PC-9 (cell line): ENCODE measurements at regions not wholly inside any gene's neighbourhood (a gene's known extent, or its start where the extent isn't known, plus 50 kb on each side); places are given as distances from the start of the nearest gene placed in this dataset.

Experiments used
- EZH2 ChIP-seq: fragments of 200-600 bp; sonication (generic); IDR thresholded peaks from 2 replicates; pipeline ENCODE4 v1.8.0; 2017; ENCODE audit warnings: antibody characterized with exemption, low read depth
- TF ChIP-seq, protein P1 (sequence below): fragments of 200-600 bp; sonication (generic); conservative IDR thresholded peaks from 2 replicates; pipeline ENCODE4 v1.6.1; 2017; ENCODE audit warnings: mixed run types, antibody characterized with exemption, mild to moderate bottlenecking, moderate library complexity

DNA sequence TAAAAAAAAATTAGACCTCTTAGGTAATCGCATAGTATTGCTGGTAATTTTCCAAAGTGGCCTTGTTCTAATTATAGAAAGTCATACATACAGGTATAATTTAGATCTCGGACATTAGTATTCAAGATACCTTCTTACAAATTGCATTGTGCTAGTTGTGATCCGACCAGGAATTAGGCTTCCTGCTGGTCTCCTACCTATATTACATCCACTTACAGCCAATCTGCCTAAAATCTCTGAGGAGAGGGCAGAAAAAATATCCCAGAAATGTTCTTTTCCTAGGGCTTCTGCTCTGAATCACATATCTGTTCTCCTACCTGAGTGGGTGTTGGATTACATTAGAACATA is 314.7 kb upstream of the GULP1 start:
- TF ChIP-seq, protein P1, sequence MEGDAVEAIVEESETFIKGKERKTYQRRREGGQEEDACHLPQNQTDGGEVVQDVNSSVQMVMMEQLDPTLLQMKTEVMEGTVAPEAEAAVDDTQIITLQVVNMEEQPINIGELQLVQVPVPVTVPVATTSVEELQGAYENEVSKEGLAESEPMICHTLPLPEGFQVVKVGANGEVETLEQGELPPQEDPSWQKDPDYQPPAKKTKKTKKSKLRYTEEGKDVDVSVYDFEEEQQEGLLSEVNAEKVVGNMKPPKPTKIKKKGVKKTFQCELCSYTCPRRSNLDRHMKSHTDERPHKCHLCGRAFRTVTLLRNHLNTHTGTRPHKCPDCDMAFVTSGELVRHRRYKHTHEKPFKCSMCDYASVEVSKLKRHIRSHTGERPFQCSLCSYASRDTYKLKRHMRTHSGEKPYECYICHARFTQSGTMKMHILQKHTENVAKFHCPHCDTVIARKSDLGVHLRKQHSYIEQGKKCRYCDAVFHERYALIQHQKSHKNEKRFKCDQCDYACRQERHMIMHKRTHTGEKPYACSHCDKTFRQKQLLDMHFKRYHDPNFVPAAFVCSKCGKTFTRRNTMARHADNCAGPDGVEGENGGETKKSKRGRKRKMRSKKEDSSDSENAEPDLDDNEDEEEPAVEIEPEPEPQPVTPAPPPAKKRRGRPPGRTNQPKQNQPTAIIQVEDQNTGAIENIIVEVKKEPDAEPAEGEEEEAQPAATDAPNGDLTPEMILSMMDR = no peak
- no peak for TF ChIP-seq EZH2
